GM04504 (cell line): ENCODE measurements at regions not wholly inside any gene's neighbourhood (a gene's known extent, or its start where the extent isn't known, plus 50 kb on each side); places are given as distances from the start of the nearest gene placed in this dataset.
A peak's percentile ranks its signal among the peaks of the same experiment; 100 is the strongest.
"Not testable (repeated sequence)": the region's sequence is repeated elsewhere in the genome, so short reads cannot be mapped to it uniquely, and the experiment has no call there.

Experiments used
- DNase-seq: peaks from one replicate; pipeline ENCODE4 v3.0.0-alpha.2; 2012; ENCODE audit warnings: low read depth

- no peak for DNase-seq
Measured at GRCh38 chr2:180291552-180292421, 284.7 kb upstream of the CWC22 start.

GRCh38 chr2:180291060-180291459 is 284.0 kb upstream of the CWC22 start:
- peak; percentile 42 for DNase-seq

- DNase-seq, result no peak
Measured at GRCh38 chr2:180289627-180290026, 282.5 kb upstream of the CWC22 start.

GRCh38 chr2:180279581-180279980 is 272.5 kb upstream of the CWC22 start:
- no peak for DNase-seq

GRCh38 chr2:180276733-180277132 is 269.6 kb upstream of the CWC22 start:
- no peak for DNase-seq

- DNase-seq, result no peak
Measured at GRCh38 chr2:180268006-180268405, 260.9 kb upstream of the CWC22 start.

- DNase-seq, result no peak
Measured at GRCh38 chr2:180261976-180262375, 254.9 kb upstream of the CWC22 start.

GRCh38 chr2:180258579-180258978 is 251.5 kb upstream of the CWC22 start:
- DNase-seq, result no peak

GRCh38 chr2:180258041-180258537 is 251.0 kb upstream of the CWC22 start:
- no peak for DNase-seq

- no peak for DNase-seq
Measured at GRCh38 chr2:180257247-180257646, 250.2 kb upstream of the CWC22 start.

GRCh38 chr2:180255981-180256380 is 248.9 kb upstream of the CWC22 start:
- no peak for DNase-seq

GRCh38 chr2:180254872-180255271 is 247.8 kb upstream of the CWC22 start:
- DNase-seq, result no peak

- no peak for DNase-seq
Measured at GRCh38 chr2:180247658-180248057, 240.6 kb upstream of the CWC22 start.

- no peak for DNase-seq
Measured at GRCh38 chr2:180246268-180246667, 239.2 kb upstream of the CWC22 start.

GRCh38 chr2:180240774-180241173 is 233.7 kb upstream of the CWC22 start:
- DNase-seq, result no peak

GRCh38 chr2:180238729-180239128 is 231.6 kb upstream of the CWC22 start:
- DNase-seq, result no peak

- not testable (repeated sequence) for DNase-seq
Measured at GRCh38 chr2:180236061-180236460, 229.0 kb upstream of the CWC22 start.

- not testable (repeated sequence) for DNase-seq
Measured at GRCh38 chr2:180235506-180235905, 228.4 kb upstream of the CWC22 start.

GRCh38 chr2:180234991-180235390 is 227.9 kb upstream of the CWC22 start:
- not testable (repeated sequence) for DNase-seq

GRCh38 chr2:180231015-180231414 is 223.9 kb upstream of the CWC22 start:
- no peak for DNase-seq

- no peak for DNase-seq
Measured at GRCh38 chr2:180227461-180227860, 220.4 kb upstream of the CWC22 start.

- no peak for DNase-seq
Measured at GRCh38 chr2:180225118-180225517, 218.0 kb upstream of the CWC22 start.

- peak; percentile 83 for DNase-seq
Measured at GRCh38 chr2:180222644-180223043, 215.5 kb upstream of the CWC22 start.

- peak; percentile 65 for DNase-seq
Measured at GRCh38 chr2:180219491-180219890, 212.4 kb upstream of the CWC22 start.
